Endodermal cell (in vitro differentiated cells): ENCODE measurements at regions not wholly inside any gene's neighbourhood (a gene's known extent, or its start where the extent isn't known, plus 50 kb on each side); places are given as distances from the start of the nearest gene placed in this dataset.

Experiments used
- DNase-seq: peaks from one replicate; pipeline ENCODE4 v3.0.0-alpha.2; 2017
- H3K27ac ChIP-seq: 2 replicates; pipeline ENCODE4 v1.5.1; 2013; ENCODE audit warnings: mild to moderate bottlenecking, low read depth, low read length, moderate library complexity
- H3K27me3 ChIP-seq: 2 replicates; pipeline ENCODE4 v1.6.1; 2013; ENCODE audit warnings: mild to moderate bottlenecking, low read length, moderate library complexity; ENCODE audit not compliant: insufficient read depth, control insufficient read depth, poor library complexity, severe bottlenecking
- H3K36me3 ChIP-seq: 2 replicates; pipeline ENCODE4 v1.7.0; 2013; ENCODE audit warnings: mild to moderate bottlenecking, low read length, moderate library complexity; ENCODE audit not compliant: control insufficient read depth, insufficient read depth
- H3K4me1 ChIP-seq: one replicate; pipeline ENCODE4 v1.7.0; 2013; ENCODE audit warnings: low read length; ENCODE audit not compliant: control insufficient read depth, insufficient read depth
- H3K4me3 ChIP-seq: 2 replicates; pipeline ENCODE4 v1.5.1; 2013; ENCODE audit warnings: mild to moderate bottlenecking, low read length, moderate library complexity
- H3K9ac ChIP-seq: 2 replicates; pipeline ENCODE4 v1.6.1; 2013; ENCODE audit warnings: mild to moderate bottlenecking, low read length, moderate library complexity; ENCODE audit not compliant: poor library complexity, severe bottlenecking; ENCODE audit errors: extremely low read depth
- H3K9me3 ChIP-seq: 2 replicates; pipeline ENCODE4 v1.6.1; 2013; ENCODE audit warnings: mild to moderate bottlenecking, low read length, moderate library complexity; ENCODE audit not compliant: control insufficient read depth
- H3K27ac Mint-ChIP-seq: 2 replicates; pipeline ENCODE4 v1.8.0; 2020; ENCODE audit warnings: mixed read lengths
- H3K27me3 Mint-ChIP-seq: 2 replicates; pipeline ENCODE4 v1.8.0; 2021; ENCODE audit warnings: mild to moderate bottlenecking, mixed read lengths; ENCODE audit not compliant: insufficient read depth
- H3K36me3 Mint-ChIP-seq: 2 replicates; pipeline ENCODE4 v1.8.0; 2020; ENCODE audit warnings: low read depth, mixed read lengths
- H3K4me1 Mint-ChIP-seq: 2 replicates; pipeline ENCODE4 v1.8.0; 2020; ENCODE audit warnings: mixed read lengths
- H3K4me3 Mint-ChIP-seq: 2 replicates; pipeline ENCODE4 v1.8.0; 2020; ENCODE audit warnings: mild to moderate bottlenecking, moderate library complexity, mixed read lengths
- H3K9me3 Mint-ChIP-seq: 2 replicates; pipeline ENCODE4 v1.8.0; 2020; ENCODE audit warnings: mild to moderate bottlenecking, mixed read lengths
- CTCF ChIP-seq: fragments of 200-600 bp; sonication (generic); conservative IDR thresholded peaks from 2 replicates; pipeline ENCODE4 v1.5.0; 2021; ENCODE audit warnings: antibody characterized with exemption, mild to moderate bottlenecking
- WGBS, 2 experiments: methylation state at CpG; one replicate each; pipeline versions ENCODE4 v1.1.5 to v1.1.7; 2013; ENCODE audit warnings: missing lambda C conversion rate in 2 of 2, mixed read lengths in 1 of 2; ENCODE audit not compliant: insufficient coverage in 1 of 2, insufficient read length in 1 of 2; 5-methylcytosine and 5-hydroxymethylcytosine counted together

DNA sequence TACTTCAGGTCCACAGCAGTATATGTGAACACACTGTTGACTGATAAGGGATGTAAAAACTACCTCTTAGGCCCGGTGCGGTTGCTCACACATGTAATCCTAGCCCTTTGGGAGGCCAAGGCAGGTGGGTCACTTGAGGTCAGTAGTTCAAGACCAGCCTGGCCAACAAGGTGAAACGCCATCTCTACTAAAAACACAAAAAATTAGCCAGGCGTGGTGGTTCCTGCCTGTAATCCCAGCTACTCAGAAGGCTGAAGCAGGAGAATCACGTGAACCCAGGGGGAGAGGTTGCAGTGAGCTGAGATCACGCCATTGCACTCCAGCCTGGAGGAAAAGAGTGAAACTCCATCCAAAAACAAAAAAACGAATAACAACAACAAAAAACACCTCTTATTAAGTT, 194.6 kb upstream of the KCNMB2 start:
- WGBS, 2 experiments: 95% methylated on average over 6 of the region's 7 CpGs; no CpG with 5 or more reads in 1 of the 2 experiments
- H3K9me3 ChIP-seq: no peaks in the 10 kb centered on the region
- no peaks in the 10 kb centered on the region for H3K27me3 ChIP-seq
- no peak overlapping the region for H3K27ac ChIP-seq
- no peak overlapping the region for H3K4me3 ChIP-seq
- Mint-ChIP-seq H3K4me3 (no peak overlapping the region), H3K4me1 (peaks cover 14% of the 10 kb centered on the region), H3K27me3 (no peaks in the 10 kb centered on the region), H3K27ac (no peak overlapping the region), H3K9me3 (no peaks in the 10 kb centered on the region), H3K36me3 (no peaks in the 10 kb centered on the region)
- no peak for DNase-seq
- no peak for TF ChIP-seq CTCF
- peaks cover 9% of the 10 kb centered on the region for H3K4me1 ChIP-seq
- H3K9ac ChIP-seq: no peak overlapping the region
- H3K36me3 ChIP-seq: no peaks in the 10 kb centered on the region

DNA sequence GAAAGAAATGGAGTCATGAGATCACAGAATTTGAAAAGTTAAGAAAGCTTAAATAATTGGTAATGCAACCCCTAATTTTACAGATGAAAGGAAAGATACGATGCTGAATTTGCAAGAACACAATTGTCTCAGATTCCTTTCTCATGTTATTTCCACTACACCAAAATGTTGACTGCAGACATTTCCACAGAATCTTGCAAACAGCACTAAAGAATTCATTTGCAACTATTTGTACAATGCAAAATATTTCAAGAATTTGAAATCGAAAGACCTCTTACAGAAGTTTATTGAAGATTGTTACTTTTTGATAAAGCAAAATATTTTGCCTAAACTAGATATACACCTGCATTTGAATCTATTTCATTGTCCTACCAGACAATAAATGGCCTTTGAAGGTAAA, 194.1 kb upstream of the KCNMB2 start:
- Histone ChIP-seq H3K36me3 (no peaks in the 10 kb centered on the region), H3K27ac (no peak overlapping the region), H3K9me3 (no peaks in the 10 kb centered on the region), H3K27me3 (no peaks in the 10 kb centered on the region), H3K4me3 (no peak overlapping the region), H3K9ac (no peak overlapping the region), H3K4me1 (peaks cover 9% of the 10 kb centered on the region)
- H3K4me1 Mint-ChIP-seq: peaks cover 14% of the 10 kb centered on the region
- no peaks in the 10 kb centered on the region for H3K36me3 Mint-ChIP-seq
- no peak for TF ChIP-seq CTCF
- H3K4me3 Mint-ChIP-seq: no peak overlapping the region
- 76% methylated on average over 2 of the region's 2 CpGs; no CpG with 5 or more reads in 1 of the 2 experiments for WGBS, 2 experiments
- no peaks in the 10 kb centered on the region for H3K9me3 Mint-ChIP-seq
- no peak for DNase-seq
- no peaks in the 10 kb centered on the region for H3K27me3 Mint-ChIP-seq
- H3K27ac Mint-ChIP-seq: no peak overlapping the region

DNA sequence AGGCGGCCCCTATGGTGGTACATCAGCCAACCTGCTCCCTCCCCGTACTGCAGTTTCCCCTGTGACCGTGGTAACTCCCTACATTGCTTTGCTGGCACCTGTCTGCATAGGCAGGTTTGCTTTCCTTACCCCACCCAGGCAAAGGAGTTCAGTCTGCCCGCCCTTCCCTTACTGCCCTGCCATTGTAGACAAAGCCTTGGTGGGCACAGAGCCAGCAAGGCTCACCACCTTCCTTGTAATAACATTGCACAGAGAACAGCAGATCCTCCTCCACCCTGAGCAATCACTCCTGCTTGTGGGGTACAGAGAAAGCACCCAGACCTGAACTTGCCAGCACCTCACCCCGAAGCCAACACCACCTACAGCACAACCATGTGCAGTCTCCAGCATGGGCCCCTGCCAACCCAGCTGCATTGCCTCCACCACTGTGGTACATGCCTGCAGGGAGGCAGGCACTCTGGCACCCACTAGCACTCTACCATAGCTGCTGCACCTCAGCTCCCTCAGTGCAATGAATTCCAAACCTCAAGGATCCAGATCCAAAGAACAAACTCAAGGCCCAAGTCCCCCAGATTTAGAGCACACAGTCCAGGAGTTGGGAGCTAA, 192.7 kb upstream of the KCNMB2 start:
- peaks cover 14% of the 10 kb centered on the region for H3K4me1 Mint-ChIP-seq
- no peak for DNase-seq
- Histone ChIP-seq H3K27me3 (no peaks in the 10 kb centered on the region), H3K9ac (no peak overlapping the region), H3K9me3 (no peaks in the 10 kb centered on the region), H3K27ac (no peak overlapping the region), H3K4me3 (no peak overlapping the region), H3K36me3 (no peaks in the 10 kb centered on the region), H3K4me1 (peaks cover 9% of the 10 kb centered on the region)
- no peaks in the 10 kb centered on the region for H3K36me3 Mint-ChIP-seq
- no peaks in the 10 kb centered on the region for H3K27me3 Mint-ChIP-seq
- peak overlapping the region; percentile 25 for H3K27ac Mint-ChIP-seq
- H3K9me3 Mint-ChIP-seq: no peaks in the 10 kb centered on the region
- 94 to 95% methylated on average over 4 to 5 of the region's 5 CpGs for WGBS, 2 experiments
- H3K4me3 Mint-ChIP-seq: no peak overlapping the region
- TF ChIP-seq CTCF: no peak
